SK-N-SH (cell line): ENCODE measurements at regions not wholly inside any gene's neighbourhood (a gene's known extent, or its start where the extent isn't known, plus 50 kb on each side); places are given as distances from the start of the nearest gene placed in this dataset.

Experiments
- CTCF ChIA-PET: fragments of 300-600, 350-600 bp; formaldehyde crosslinking; extraction: SDS; loops from one replicate; lab custom pipeline; 2021; lab: Yijun Ruan, JAX
- POLR2A ChIA-PET: fragments of 350-600 bp; sonication (Branson Sonifier 250); formaldehyde crosslinking; extraction: SDS; loops from one replicate; lab custom pipeline; 2020; ENCODE audit warnings: antibody characterized with exemption, inconsistent platforms; lab: Yijun Ruan, JAX
- DNase-seq: peaks from one replicate; pipeline ENCODE4 v3.0.0; 2012
- H2AFZ ChIP-seq: fragments of 200-600 bp; sonication (generic); 2 replicates; pipeline ENCODE4 v1.8.1; 2016; ENCODE audit warnings: antibody characterized with exemption, mild to moderate bottlenecking, low read depth
- H3F3A ChIP-seq: fragments of 200-600 bp; sonication (generic); replicated peaks from 2 replicates; pipeline ENCODE3; 2016; ENCODE audit warnings: antibody characterized with exemption, mild to moderate bottlenecking; ENCODE audit not compliant: insufficient read depth
- H3K27ac ChIP-seq, 2 experiments: fragments of 200-500 bp in 1 of 2; fragments of 200-600 bp in 1 of 2; sonication (Bioruptor generic) in 1 of 2; sonication (generic), shearing (Covaris generic) in 1 of 2; 2 replicates each; pipeline versions ENCODE4 v1.5.1 to v1.6.1; 2014 to 2016; ENCODE audit warnings: low read depth in 2 of 2, inconsistent platforms in 1 of 2, low read length in 1 of 2, mild to moderate bottlenecking in 1 of 2, mixed read lengths in 1 of 2
- H3K27me3 ChIP-seq: fragments of 200-600 bp; sonication (generic), shearing (Covaris generic); 2 replicates; pipeline ENCODE4 v1.6.1; 2016; ENCODE audit warnings: mixed run types; ENCODE audit not compliant: insufficient read depth
- H3K36me3 ChIP-seq, 2 experiments: fragments of 200-500 bp in 1 of 2; fragments of 200-600 bp in 1 of 2; sonication (Bioruptor generic) in 1 of 2; sonication (generic) in 1 of 2; replicated peaks in 1 of 2; 2 replicates each; pipeline versions ENCODE3 to v1.5.1; 2014 to 2016; ENCODE audit warnings: low read length in 1 of 2, mild to moderate bottlenecking in 1 of 2; ENCODE audit not compliant: insufficient read depth in 2 of 2, control insufficient read depth in 1 of 2
- H3K4me1 ChIP-seq, 2 experiments: fragments of 200-500 bp in 1 of 2; fragments of 200-600 bp in 1 of 2; sonication (Bioruptor generic) in 1 of 2; sonication (generic), shearing (Covaris generic) in 1 of 2; 2 replicates each; pipeline versions ENCODE4 v1.5.1 to v1.6.1; 2014 to 2016; ENCODE audit warnings: low read depth in 1 of 2, low read length in 1 of 2, mixed run types in 1 of 2; ENCODE audit not compliant: insufficient read depth in 2 of 2, control insufficient read depth in 1 of 2
- H3K4me2 ChIP-seq: fragments of 200-600 bp; sonication (generic), shearing (Covaris generic); 2 replicates; pipeline ENCODE4 v1.6.1; 2017; ENCODE audit warnings: mixed run types
- H3K4me3 ChIP-seq, 2 experiments: fragments of 200-500 bp in 1 of 2; fragments of 200-600 bp in 1 of 2; sonication (Bioruptor generic) in 1 of 2; sonication (generic), shearing (Covaris generic) in 1 of 2; 2 replicates each; pipeline versions ENCODE4 v1.5.1 to v1.8.1; 2014 to 2016; ENCODE audit warnings: low read depth in 2 of 2, inconsistent platforms in 1 of 2, low read length in 1 of 2, mild to moderate bottlenecking in 1 of 2, mixed read lengths in 1 of 2, moderate library complexity in 1 of 2
- H3K79me2 ChIP-seq: fragments of 200-600 bp; sonication (generic); 2 replicates; pipeline ENCODE4 v1.8.1; 2017; ENCODE audit warnings: mild to moderate bottlenecking; ENCODE audit not compliant: insufficient read depth
- H3K9ac ChIP-seq: fragments of 200-600 bp; sonication (generic); 2 replicates; pipeline ENCODE4 v1.6.1; 2017; ENCODE audit warnings: mixed run types
- H3K9me2 ChIP-seq: fragments of 200-600 bp; sonication (generic); 2 replicates; pipeline ENCODE4 v1.6.1; 2017; ENCODE audit warnings: mixed run types
- H3K9me3 ChIP-seq: fragments of 200-600 bp; sonication (generic); 2 replicates; pipeline ENCODE4 v1.6.1; 2017; ENCODE audit warnings: mixed run types, mild to moderate bottlenecking, moderate library complexity
- H4K20me1 ChIP-seq: fragments of 200-600 bp; sonication (generic); 2 replicates; pipeline ENCODE4 v1.6.1; 2017; ENCODE audit warnings: mild to moderate bottlenecking, mixed run types; ENCODE audit not compliant: insufficient read depth
- CHD2 ChIP-seq: fragments of 150-350 bp; IDR thresholded peaks from 2 replicates; pipeline ENCODE4 v1.6.1; 2018; ENCODE audit warnings: low read length; ENCODE audit not compliant: partially characterized antibody
- ELF1 ChIP-seq: IDR thresholded peaks from 2 replicates; pipeline ENCODE4 v1.4.0; 2012
- EP300 ChIP-seq, 2 experiments: IDR thresholded peaks; 2 replicates each; pipeline versions ENCODE4 v1.4.0 to v1.6.1; 2012; ENCODE audit warnings: borderline replicate concordance in 1 of 2, low read depth in 1 of 2, low read length in 1 of 2
- FOSL2 ChIP-seq: IDR thresholded peaks from 2 replicates; pipeline ENCODE4 v1.4.0; 2012; ENCODE audit warnings: low read depth, mild to moderate bottlenecking, moderate library complexity, borderline replicate concordance
- FOXJ3 ChIP-seq: sonication (generic); formaldehyde crosslinking; IDR thresholded peaks from 2 replicates; pipeline ENCODE4 v1.5.1; 2020; ENCODE audit warnings: mild to moderate bottlenecking, missing genetic modification reagents
- FOXM1 ChIP-seq: IDR thresholded peaks from 2 replicates; pipeline ENCODE4 v1.4.0; 2012; ENCODE audit warnings: low read depth, mild to moderate bottlenecking
- GATA2 ChIP-seq: sonication (generic); formaldehyde crosslinking; IDR thresholded peaks from 2 replicates; pipeline ENCODE4 v1.5.0; 2020; ENCODE audit warnings: mild to moderate bottlenecking, missing genetic modification reagents
- IRF3 ChIP-seq: fragments of 150-350 bp; IDR thresholded peaks from 2 replicates; pipeline ENCODE4 v1.6.1; 2016; ENCODE audit warnings: mild to moderate bottlenecking, low read depth, low read length
- JUND ChIP-seq: IDR thresholded peaks from 2 replicates; pipeline ENCODE4 v1.4.0; 2012
- MAX ChIP-seq: IDR thresholded peaks from 2 replicates; pipeline ENCODE4 v1.4.0; 2012; ENCODE audit warnings: low read depth
- NFIC ChIP-seq: IDR thresholded peaks from 2 replicates; pipeline ENCODE4 v1.4.0; 2012; ENCODE audit warnings: borderline replicate concordance
- NRF1 ChIP-seq: IDR thresholded peaks from 2 replicates; pipeline ENCODE4 v1.6.1; 2012; ENCODE audit warnings: low read depth, mild to moderate bottlenecking, low read length
- PBX3 ChIP-seq: IDR thresholded peaks from 2 replicates; pipeline ENCODE4; 2012
- REST ChIP-seq: IDR thresholded peaks from 2 replicates; pipeline ENCODE4 v1.6.1; 2012; ENCODE audit warnings: mild to moderate bottlenecking, low read depth, low read length, moderate library complexity
- TCF12 ChIP-seq: IDR thresholded peaks from 2 replicates; pipeline ENCODE4 v1.4.0; 2012
- TEAD4 ChIP-seq: IDR thresholded peaks from 2 replicates; pipeline ENCODE4 v1.4.0; 2012; ENCODE audit warnings: mild to moderate bottlenecking, borderline replicate concordance; ENCODE audit not compliant: insufficient read depth
- USF1 ChIP-seq: IDR thresholded peaks from 2 replicates; pipeline ENCODE4 v1.4.0; 2012; ENCODE audit warnings: low read depth, borderline replicate concordance
- USF2 ChIP-seq: fragments of 150-350 bp; IDR thresholded peaks from 2 replicates; pipeline ENCODE4 v1.6.1; 2017; ENCODE audit warnings: antibody characterized with exemption, low read length, low read depth, borderline replicate concordance
- YY1 ChIP-seq: IDR thresholded peaks from 2 replicates; pipeline ENCODE4 v1.4.0; 2012; ENCODE audit warnings: low read depth, mild to moderate bottlenecking
- WGBS: methylation state at CpG from one replicate; pipeline ENCODE4 v1.1.6; 2017; ENCODE audit warnings: low lambda C conversion rate; 5-methylcytosine and 5-hydroxymethylcytosine counted together

- no peak overlapping the region for H2AFZ ChIP-seq
- no peaks in the 10 kb centered on the region for H3K4me1 ChIP-seq
- no peaks in the 10 kb centered on the region for H3K27me3 ChIP-seq
- no peaks in the 10 kb centered on the region for H3F3A ChIP-seq
- no peak overlapping the region for H3K9ac ChIP-seq
- no peaks in the 10 kb centered on the region for H4K20me1 ChIP-seq
- ChIA-PET POLR2A (no interaction called here), CTCF (no interaction called here)
- H3K36me3 ChIP-seq, result no peaks in the 10 kb centered on the region
- no peak overlapping the region for H3K27ac ChIP-seq
- 66% methylated on average over 11 of the region's 11 CpGs for WGBS
- no peaks in the 10 kb centered on the region for H3K79me2 ChIP-seq
- H3K4me2 ChIP-seq, result no peak overlapping the region
- H3K4me3 ChIP-seq, result no peak overlapping the region
- no peaks in the 10 kb centered on the region for H3K9me2 ChIP-seq
- TF ChIP-seq TCF12, result no peak
- no peak for TF ChIP-seq YY1
- no peak for TF ChIP-seq JUND
- no peak for TF ChIP-seq IRF3
- DNase-seq, result no peak
- no peaks in the 10 kb centered on the region for H3K9me3 ChIP-seq
Observed at GRCh38 chr12:24020397-24021163, 71.1 kb upstream of the SOX5 start.

- no peak overlapping the region for H3K4me3 ChIP-seq
- H3K79me2 ChIP-seq, result no peaks in the 10 kb centered on the region
- H3K4me2 ChIP-seq, result no peak overlapping the region
- no peaks in the 10 kb centered on the region for H4K20me1 ChIP-seq
- H3K9ac ChIP-seq, result no peak overlapping the region
- no peaks in the 10 kb centered on the region for H3K36me3 ChIP-seq
- no peaks in the 10 kb centered on the region for H3K4me1 ChIP-seq
- no peak for DNase-seq
- CTCF ChIA-PET, result no interaction called here
- no peaks in the 10 kb centered on the region for H3K27me3 ChIP-seq
- WGBS, result 77% methylated on average over 2 of the region's 2 CpGs
- POLR2A ChIA-PET, result no interaction called here
- H3K9me3 ChIP-seq, result no peaks in the 10 kb centered on the region
- H3F3A ChIP-seq, result no peaks in the 10 kb centered on the region
- H3K9me2 ChIP-seq, result no peaks in the 10 kb centered on the region
- no peak overlapping the region for H2AFZ ChIP-seq
- no peak overlapping the region for H3K27ac ChIP-seq
- TF ChIP-seq FOXM1, result no peak
- no peak for TF ChIP-seq FOSL2
- TF ChIP-seq IRF3, result no peak
- TF ChIP-seq NFIC, result no peak
- no peak for TF ChIP-seq PBX3
- TF ChIP-seq GATA2 (CRISPR knock-in tag), result no peak
- TF ChIP-seq NRF1, result no peak
- TF ChIP-seq CHD2, result no peak
- TF ChIP-seq MAX, result no peak
- TF ChIP-seq REST, result no peak
- TF ChIP-seq ELF1, result no peak
- TF ChIP-seq USF2, result no peak
- TF ChIP-seq JUND, result no peak
- TF ChIP-seq FOXJ3 (CRISPR knock-in tag), result no peak
- TF ChIP-seq EP300 (IDR thresholded peaks at IDR 0.05; ENCODE audit: borderline replicate concordance in 1 of 2, low read depth in 1 of 2, low read length in 1 of 2), result no peak
- no peak for TF ChIP-seq TEAD4
- TF ChIP-seq USF1, result no peak
Observed at GRCh38 chr12:24015833-24016160, 66.3 kb upstream of the SOX5 start.
